Fibroblast of lung (primary cell): ENCODE measurements at regions not wholly inside any gene's neighbourhood (a gene's known extent, or its start where the extent isn't known, plus 50 kb on each side); places are given as distances from the start of the nearest gene placed in this dataset.

Experiments used
- DNase-seq, 2 donors: peaks; one replicate each; pipeline versions ENCODE4 v3.0.0 to v3.0.0-alpha.2; 2010; ENCODE audit warnings: low read depth in 2 of 2
- H2AFZ ChIP-seq: 2 replicates; pipeline ENCODE4 v1.5.1; 2012; ENCODE audit warnings: low read length, control low read depth, inconsistent platforms
- H3K27ac ChIP-seq: 2 replicates; pipeline ENCODE4 v1.5.1; 2011; ENCODE audit warnings: low read length, control low read depth; ENCODE audit not compliant: insufficient read depth
- H3K27me3 ChIP-seq: 2 replicates; pipeline ENCODE4 v1.5.1; 2011; ENCODE audit warnings: mild to moderate bottlenecking, low read length; ENCODE audit not compliant: control insufficient read depth, insufficient read depth
- H3K36me3 ChIP-seq: 2 replicates; pipeline ENCODE4 v1.5.1; 2011; ENCODE audit warnings: low read length; ENCODE audit not compliant: control insufficient read depth, insufficient read depth
- H3K4me1 ChIP-seq: 2 replicates; pipeline ENCODE4 v1.5.1; 2011; ENCODE audit warnings: low read length; ENCODE audit not compliant: control insufficient read depth, insufficient read depth; ENCODE audit errors: extremely low read depth
- H3K4me2 ChIP-seq: 2 replicates; pipeline ENCODE4 v1.5.1; 2011; ENCODE audit warnings: low read length, control low read depth; ENCODE audit not compliant: insufficient read depth; ENCODE audit errors: extremely low read depth
- H3K4me3 ChIP-seq, 4 experiments: fragments of 200-600 bp in 1 of 4; sonication (generic) in 1 of 4; replicated peaks in 1 of 4; 2 replicates each; pipeline ENCODE4 v1.5.1; 2011 to 2016; ENCODE audit warnings: low read length in 4 of 4, low read depth in 3 of 4, mild to moderate bottlenecking in 3 of 4, control low read depth in 2 of 4, inconsistent platforms in 1 of 4, mixed read lengths in 1 of 4; ENCODE audit not compliant: insufficient read depth in 1 of 4; ENCODE audit errors: control extremely low read depth in 1 of 4
- H3K79me2 ChIP-seq: 2 replicates; pipeline ENCODE4 v1.5.1; 2012; ENCODE audit warnings: mild to moderate bottlenecking, low read length, inconsistent platforms; ENCODE audit not compliant: control insufficient read depth, insufficient read depth
- H3K9ac ChIP-seq: 2 replicates; pipeline ENCODE4 v1.5.1; 2011; ENCODE audit warnings: mild to moderate bottlenecking, low read length, control low read depth; ENCODE audit not compliant: insufficient read depth
- H3K9me3 ChIP-seq: 2 replicates; pipeline ENCODE4 v1.5.1; 2012; ENCODE audit warnings: low read depth, low read length; ENCODE audit not compliant: control insufficient read depth, insufficient read depth
- H4K20me1 ChIP-seq: 2 replicates; pipeline ENCODE4 v1.5.1; 2011; ENCODE audit warnings: low read length; ENCODE audit not compliant: control insufficient read depth, insufficient read depth; ENCODE audit errors: extremely low read depth
- CTCF ChIP-seq, 2 donors: IDR thresholded peaks in 1 of 2; conservative IDR thresholded peaks in 1 of 2; 1 replicate in 1 of 2; 2 replicates in 1 of 2; pipeline ENCODE4 v1.5.1; 2011 to 2012; ENCODE audit warnings: low read length in 2 of 2, control low read depth in 1 of 2, inconsistent platforms in 1 of 2, low read depth in 1 of 2, mild to moderate bottlenecking in 1 of 2
- EZH2 ChIP-seq: IDR thresholded peaks from 2 replicates; pipeline ENCODE4 v1.5.1; 2012; ENCODE audit warnings: low read length, control low read depth, mild to moderate bottlenecking; ENCODE audit errors: missing control alignments

DNA sequence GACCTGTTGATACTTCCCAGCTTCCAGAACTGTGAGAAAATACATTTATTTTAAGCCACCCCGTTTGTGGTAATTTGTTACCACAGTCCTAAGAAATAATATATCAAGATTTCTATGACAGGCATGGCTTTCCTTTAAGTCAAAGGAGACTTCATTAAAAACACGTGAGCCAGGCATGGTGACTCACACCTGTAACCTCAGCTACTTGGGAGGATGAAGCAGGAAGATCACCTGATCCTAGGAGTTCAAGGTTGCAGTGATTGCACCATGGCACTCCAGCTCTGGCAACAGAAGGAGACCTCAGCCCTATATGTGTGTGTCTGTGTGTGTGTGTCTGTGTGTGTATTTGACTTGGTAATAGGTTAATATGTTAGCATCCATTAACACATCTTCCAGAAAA, 69.8 kb upstream of the SCN7A start:
- TF ChIP-seq CTCF (conservative IDR thresholded peaks at IDR 0.05 in 1 of 2, IDR thresholded peaks at IDR 0.05 in 1 of 2; ENCODE audit: low read depth in 1 of 2, low read length in 2 of 2) (no peak), EZH2 (no peak)
- Histone ChIP-seq H3K79me2 (no peaks in the 10 kb centered on the region), H3K9me3 (no peaks in the 10 kb centered on the region), H3K36me3 (no peaks in the 10 kb centered on the region), H3K9ac (no peak overlapping the region), H3K4me1 (no peaks in the 10 kb centered on the region), H3K27ac (no peak overlapping the region), H3K27me3 (no peaks in the 10 kb centered on the region), H3K4me3 (no peak overlapping the region), H4K20me1 (no peaks in the 10 kb centered on the region), H3K4me2 (no peak overlapping the region), H2AFZ (no peak overlapping the region)
- DNase-seq = peak in 1 of 2 donors; percentile 17

DNA sequence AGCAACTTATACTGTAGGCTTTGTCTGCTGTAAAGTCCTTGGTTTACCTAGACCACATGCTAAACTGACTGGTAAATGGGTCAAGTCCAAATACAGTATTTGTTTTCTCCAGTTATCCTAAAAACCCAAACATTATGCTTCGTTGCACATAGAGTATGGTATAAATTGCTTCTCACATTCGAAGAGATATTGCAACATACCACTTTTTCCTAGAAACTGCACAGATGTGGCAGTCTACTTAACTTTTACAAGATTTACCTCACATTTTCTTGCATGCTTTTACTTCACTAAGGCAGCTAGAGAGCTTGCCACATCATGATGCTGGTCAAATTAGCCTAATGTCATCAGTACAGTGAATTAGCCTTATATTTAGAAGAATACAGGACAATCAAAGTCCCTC, 66.0 kb upstream of the SCN7A start:
- Histone ChIP-seq H3K4me3 (no peak overlapping the region), H3K9ac (no peak overlapping the region), H3K27me3 (no peaks in the 10 kb centered on the region), H3K9me3 (no peaks in the 10 kb centered on the region), H3K27ac (no peak overlapping the region), H3K4me1 (no peaks in the 10 kb centered on the region), H2AFZ (no peak overlapping the region), H3K4me2 (no peak overlapping the region), H3K79me2 (no peaks in the 10 kb centered on the region), H4K20me1 (no peaks in the 10 kb centered on the region), H3K36me3 (no peaks in the 10 kb centered on the region)
- no peak for TF ChIP-seq CTCF (conservative IDR thresholded peaks at IDR 0.05 in 1 of 2, IDR thresholded peaks at IDR 0.05 in 1 of 2; ENCODE audit: low read depth in 1 of 2, low read length in 2 of 2)
- no peak for TF ChIP-seq EZH2
- no peak for DNase-seq

DNA sequence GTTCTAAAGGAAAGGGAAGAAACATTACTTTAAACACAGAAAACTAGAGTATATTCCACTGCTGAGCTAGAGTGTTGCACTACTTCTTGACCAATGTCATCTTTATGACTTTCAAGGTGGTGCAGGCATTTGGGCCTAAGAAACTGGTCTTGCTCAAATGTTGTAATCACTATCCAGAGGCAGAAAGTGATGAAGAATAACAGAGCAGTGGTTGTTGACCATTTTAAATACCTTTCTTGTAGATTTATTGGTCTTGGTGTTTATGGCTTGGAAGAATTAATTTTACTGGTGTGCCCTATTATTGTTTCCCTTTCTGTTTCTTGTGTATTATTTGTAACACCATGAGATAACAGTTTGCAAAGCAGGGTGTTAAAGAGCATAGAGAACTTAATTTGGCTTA, 56.9 kb upstream of the SCN7A start:
- no peak overlapping the region for H3K27ac ChIP-seq
- H3K4me1 ChIP-seq = no peaks in the 10 kb centered on the region
- no peaks in the 10 kb centered on the region for H3K9me3 ChIP-seq
- no peak overlapping the region for H3K4me2 ChIP-seq
- H3K36me3 ChIP-seq = no peaks in the 10 kb centered on the region
- no peak overlapping the region for H2AFZ ChIP-seq
- H3K79me2 ChIP-seq = no peaks in the 10 kb centered on the region
- no peak overlapping the region for H3K9ac ChIP-seq
- TF ChIP-seq CTCF (conservative IDR thresholded peaks at IDR 0.05 in 1 of 2, IDR thresholded peaks at IDR 0.05 in 1 of 2; ENCODE audit: low read depth in 1 of 2, low read length in 2 of 2) (no peak), EZH2 (no peak)
- DNase-seq = no peak
- H4K20me1 ChIP-seq = no peaks in the 10 kb centered on the region
- H3K27me3 ChIP-seq = no peaks in the 10 kb centered on the region
- H3K4me3 ChIP-seq = no peak overlapping the region
